ENCODE measurements at regions not wholly inside any gene's neighbourhood (a gene's known extent, or its start where the extent isn't known, plus 50 kb on each side); places are given as distances from the start of the nearest gene placed in this dataset.

GRCh38 chr4:43781125-43781524 is 667.5 kb downstream of the KCTD8 start:
- ChIA-PET SMC1A (ENCODE audit: uncharacterized antibody, unreplicated experiment) (no interaction called here), CTCF (no interaction called here), RAD21 (ENCODE audit: unreplicated experiment) (no interaction called here), POLR2A (no interaction called here)
- no peak overlapping the region for H3K4me3 ChIP-seq
- H3K4me1 ChIP-seq (ENCODE audit: control insufficient read depth, insufficient read depth, low read length) = no peaks in the 10 kb centered on the region
- H3K36me3 ChIP-seq (ENCODE audit: control insufficient read depth in 2 of 2, insufficient read depth in 2 of 2, low read length in 1 of 2) = no peaks in the 10 kb centered on the region
- no peak overlapping the region for H3K9ac ChIP-seq (ENCODE audit: control insufficient read depth, insufficient read depth, low read length)
- intact Hi-C loops (cut with micrococcal nuclease; ENCODE audit: unreplicated experiment) (no loop called here), in situ Hi-C loops (cut with MboI) (no loop called here)
- no peaks in the 10 kb centered on the region for H4K20me1 ChIP-seq (ENCODE audit: control insufficient read depth, insufficient read depth)
- H3K79me2 ChIP-seq (ENCODE audit: control insufficient read depth, insufficient read depth, low read length) = no peaks in the 10 kb centered on the region
- no peaks in the 10 kb centered on the region for H3K27me3 ChIP-seq (replicated peaks in 1 of 2; ENCODE audit: control insufficient read depth in 2 of 2, insufficient read depth in 2 of 2, low read length in 1 of 2)
- BruUV-seq (replicated peaks) = no TSS peak
- no peak overlapping the region for H2AFZ ChIP-seq (ENCODE audit: control insufficient read depth, low read depth, low read length)
- FAIRE-seq (no peak), ATAC-seq (no peak), DNase-seq (ENCODE audit: low read depth, low spot score) (no peak)
- H3K9me3 ChIP-seq (replicated peaks; ENCODE audit: control insufficient read depth, insufficient read depth, low read length) = no peaks in the 10 kb centered on the region
- no peak for TF ChIP-seq NBN (IDR thresholded peaks at IDR 0.05)
- TF ChIP-seq ELK1 (IDR thresholded peaks at IDR 0.05; ENCODE audit: low read depth, low read length) = no peak
- no peak for TF ChIP-seq STAT1 (conservative IDR thresholded peaks at IDR 0.05)
- TF ChIP-seq RB1 (IDR thresholded peaks at IDR 0.05; ENCODE audit: borderline replicate concordance) = no peak
- no peak for TF ChIP-seq MAX (IDR thresholded peaks at IDR 0.05; ENCODE audit: low read depth, low read length)
- no peak for TF ChIP-seq ZBTB4 (CRISPR knock-in tag; IDR thresholded peaks at IDR 0.05)
- TF ChIP-seq POLR2AphosphoS2 (IDR thresholded peaks at IDR 0.05; ENCODE audit: low read depth, low read length) = no peak
- TF ChIP-seq ATF2 (IDR thresholded peaks at IDR 0.05; ENCODE audit: low read length) = no peak
- no peak for TF ChIP-seq CHD1 (IDR thresholded peaks at IDR 0.05; ENCODE audit: low read depth, low read length)
- TF ChIP-seq EGR1 (IDR thresholded peaks at IDR 0.05; ENCODE audit: borderline replicate concordance in 1 of 2, low read depth in 2 of 2, low read length in 2 of 2) = no peak
- TF ChIP-seq JUND (IDR thresholded peaks at IDR 0.05; ENCODE audit: low read depth, low read length) = no peak
- TF ChIP-seq FOXM1 (IDR thresholded peaks at IDR 0.05; ENCODE audit: low read depth, low read length) = no peak
- no peak for TF ChIP-seq IKZF2 (IDR thresholded peaks at IDR 0.05)
- no peak for TF ChIP-seq RELB (IDR thresholded peaks at IDR 0.05; ENCODE audit: low read depth)
- TF ChIP-seq YBX1 (IDR thresholded peaks at IDR 0.05) = no peak
- no peak for TF ChIP-seq ZNF217 (IDR thresholded peaks at IDR 0.05)
- no peak for TF ChIP-seq SRF (IDR thresholded peaks at IDR 0.05; ENCODE audit: low read depth in 2 of 2, low read length in 2 of 2)
- H3K4me2 ChIP-seq (ENCODE audit: control insufficient read depth, insufficient read depth) = no peak overlapping the region
- H3K27ac ChIP-seq (ENCODE audit: control insufficient read depth, insufficient read depth) = no peak overlapping the region

Data from GM12878 (cell line).